ENCODE measurements at regions not wholly inside any gene's neighbourhood (a gene's known extent, or its start where the extent isn't known, plus 50 kb on each side); places are given as distances from the start of the nearest gene placed in this dataset.

DNA sequence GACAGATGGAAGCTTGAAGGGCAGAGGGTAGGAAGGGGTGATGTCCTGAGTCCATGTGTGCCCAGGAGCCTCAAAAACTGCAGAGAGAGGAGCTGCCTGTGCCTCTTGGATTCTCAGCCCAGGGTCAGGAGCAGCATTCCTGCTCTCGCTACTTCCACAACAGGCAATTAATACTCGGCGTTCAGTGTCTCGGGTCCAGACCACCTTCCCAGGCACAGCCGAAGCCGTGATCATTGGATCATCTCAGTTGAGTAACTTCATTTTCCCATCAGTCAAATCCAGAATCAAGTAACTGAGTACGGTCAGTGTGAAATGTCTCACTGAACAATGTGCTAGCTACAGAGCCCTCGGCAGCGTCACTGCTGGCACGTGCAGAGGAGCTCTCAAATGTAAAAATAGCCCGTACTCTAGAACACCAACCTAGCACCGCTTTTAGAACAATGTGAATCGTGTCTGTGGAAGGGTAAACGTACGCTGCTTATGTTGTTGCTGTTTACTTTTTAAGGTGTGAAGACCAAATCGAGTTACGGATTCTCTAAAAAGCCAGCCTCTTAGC, 63.5 kb upstream of the IRX4 start:
- Histone ChIP-seq H3K27ac (ENCODE audit: low read length) (no peak overlapping the region), H3K9ac (ENCODE audit: low read length) (no peak overlapping the region), H3K4me1 (ENCODE audit: low read length) (no peaks in the 10 kb centered on the region), H2AFZ (ENCODE audit: low read length) (no peak overlapping the region), H3K9me3 (replicated peaks; ENCODE audit: insufficient read depth, low read length) (no peaks in the 10 kb centered on the region), H3K36me3 (replicated peaks; ENCODE audit: insufficient read depth, low read length) (no peaks in the 10 kb centered on the region), H3K4me3 (ENCODE audit: low read length) (no peak overlapping the region), H3K9me2 (replicated peaks; ENCODE audit: insufficient read depth, low read length) (no peaks in the 10 kb centered on the region), H3K27me3 (replicated peaks; ENCODE audit: insufficient read depth, low read length) (peaks cover 56% of the 10 kb centered on the region), H3K79me2 (ENCODE audit: low read length) (no peaks in the 10 kb centered on the region), H3K4me2 (ENCODE audit: low read depth, low read length) (no peak overlapping the region), H3F3A (ENCODE audit: insufficient read depth, low read length) (no peaks in the 10 kb centered on the region), H4K20me1 (ENCODE audit: insufficient read depth, low read length) (no peaks in the 10 kb centered on the region)
- DNase-seq = no peak
- TF ChIP-seq, protein P1, sequence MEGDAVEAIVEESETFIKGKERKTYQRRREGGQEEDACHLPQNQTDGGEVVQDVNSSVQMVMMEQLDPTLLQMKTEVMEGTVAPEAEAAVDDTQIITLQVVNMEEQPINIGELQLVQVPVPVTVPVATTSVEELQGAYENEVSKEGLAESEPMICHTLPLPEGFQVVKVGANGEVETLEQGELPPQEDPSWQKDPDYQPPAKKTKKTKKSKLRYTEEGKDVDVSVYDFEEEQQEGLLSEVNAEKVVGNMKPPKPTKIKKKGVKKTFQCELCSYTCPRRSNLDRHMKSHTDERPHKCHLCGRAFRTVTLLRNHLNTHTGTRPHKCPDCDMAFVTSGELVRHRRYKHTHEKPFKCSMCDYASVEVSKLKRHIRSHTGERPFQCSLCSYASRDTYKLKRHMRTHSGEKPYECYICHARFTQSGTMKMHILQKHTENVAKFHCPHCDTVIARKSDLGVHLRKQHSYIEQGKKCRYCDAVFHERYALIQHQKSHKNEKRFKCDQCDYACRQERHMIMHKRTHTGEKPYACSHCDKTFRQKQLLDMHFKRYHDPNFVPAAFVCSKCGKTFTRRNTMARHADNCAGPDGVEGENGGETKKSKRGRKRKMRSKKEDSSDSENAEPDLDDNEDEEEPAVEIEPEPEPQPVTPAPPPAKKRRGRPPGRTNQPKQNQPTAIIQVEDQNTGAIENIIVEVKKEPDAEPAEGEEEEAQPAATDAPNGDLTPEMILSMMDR (IDR thresholded peaks at IDR 0.05; ENCODE audit: low read length) = no peak
- TF ChIP-seq EZH2phosphoT487 (IDR thresholded peaks at IDR 0.05; ENCODE audit: low read length) (no peak), EZH2 (optimal IDR thresholded peaks at IDR 0.05; ENCODE audit: low read depth, low read length) (no peak)

DNA sequence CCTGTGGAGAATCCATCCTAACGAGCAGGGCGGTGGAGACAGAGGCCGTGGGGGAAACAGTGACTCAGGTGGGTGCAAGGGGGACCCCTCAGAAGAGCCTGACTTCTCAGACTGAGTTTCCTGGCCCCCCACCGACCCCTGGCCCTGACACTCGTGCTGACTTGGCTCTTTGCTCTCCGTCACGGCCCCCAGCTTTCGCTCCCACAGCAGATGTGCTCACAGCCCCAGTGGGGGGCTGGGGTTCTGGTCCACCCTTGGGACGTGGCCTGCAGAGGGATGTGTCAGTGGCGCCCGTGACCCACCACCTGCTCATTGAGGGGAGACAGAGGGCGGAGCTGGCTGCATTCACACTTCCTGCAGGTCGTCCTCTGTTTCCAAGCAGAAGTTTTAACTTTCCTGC, 62.9 kb upstream of the IRX4 start:
- Histone ChIP-seq H3K4me1 (ENCODE audit: low read length) (no peaks in the 10 kb centered on the region), H4K20me1 (ENCODE audit: insufficient read depth, low read length) (no peaks in the 10 kb centered on the region), H3F3A (ENCODE audit: insufficient read depth, low read length) (no peaks in the 10 kb centered on the region), H3K27ac (ENCODE audit: low read length) (no peak overlapping the region), H3K27me3 (replicated peaks; ENCODE audit: insufficient read depth, low read length) (peaks cover 56% of the 10 kb centered on the region), H3K4me2 (ENCODE audit: low read depth, low read length) (no peak overlapping the region), H3K9me2 (replicated peaks; ENCODE audit: insufficient read depth, low read length) (no peaks in the 10 kb centered on the region), H3K36me3 (replicated peaks; ENCODE audit: insufficient read depth, low read length) (no peaks in the 10 kb centered on the region), H3K9me3 (replicated peaks; ENCODE audit: insufficient read depth, low read length) (no peaks in the 10 kb centered on the region), H2AFZ (ENCODE audit: low read length) (no peak overlapping the region), H3K9ac (ENCODE audit: low read length) (no peak overlapping the region), H3K79me2 (ENCODE audit: low read length) (no peaks in the 10 kb centered on the region), H3K4me3 (ENCODE audit: low read length) (no peak overlapping the region)
- no peak for TF ChIP-seq EZH2phosphoT487 (IDR thresholded peaks at IDR 0.05; ENCODE audit: low read length)
- DNase-seq = no peak

DNA sequence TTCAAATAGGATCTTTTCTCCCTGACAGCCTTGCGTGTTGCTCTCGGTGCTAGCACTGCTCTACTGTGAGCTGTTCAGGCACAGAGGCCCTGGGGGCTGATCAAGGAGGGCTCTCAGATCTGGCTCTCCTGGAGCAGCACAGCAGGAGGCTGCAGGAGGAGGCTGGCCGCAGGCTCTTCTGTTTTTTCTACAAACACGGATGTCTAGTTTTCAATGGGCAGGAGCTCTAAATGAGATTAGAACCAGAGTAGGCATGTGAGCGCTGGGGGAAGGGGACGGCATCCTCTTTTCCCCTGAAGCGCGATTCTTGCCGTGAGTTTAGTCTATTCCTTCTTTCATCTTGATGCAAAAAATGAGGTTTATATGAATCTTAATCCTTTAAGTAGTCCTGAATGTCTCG, 61.7 kb upstream of the IRX4 start:
- Histone ChIP-seq H3K79me2 (ENCODE audit: low read length) (no peaks in the 10 kb centered on the region), H3K9me2 (replicated peaks; ENCODE audit: insufficient read depth, low read length) (no peaks in the 10 kb centered on the region), H3K9me3 (replicated peaks; ENCODE audit: insufficient read depth, low read length) (no peaks in the 10 kb centered on the region), H3K27me3 (replicated peaks; ENCODE audit: insufficient read depth, low read length) (peaks cover 56% of the 10 kb centered on the region), H3K36me3 (replicated peaks; ENCODE audit: insufficient read depth, low read length) (no peaks in the 10 kb centered on the region), H3K4me1 (ENCODE audit: low read length) (no peaks in the 10 kb centered on the region), H3K4me3 (ENCODE audit: low read length) (no peak overlapping the region), H3F3A (ENCODE audit: insufficient read depth, low read length) (no peaks in the 10 kb centered on the region), H3K9ac (ENCODE audit: low read length) (no peak overlapping the region), H2AFZ (ENCODE audit: low read length) (no peak overlapping the region), H4K20me1 (ENCODE audit: insufficient read depth, low read length) (no peaks in the 10 kb centered on the region), H3K4me2 (ENCODE audit: low read depth, low read length) (no peak overlapping the region), H3K27ac (ENCODE audit: low read length) (no peak overlapping the region)
- no peak for TF ChIP-seq EZH2phosphoT487 (IDR thresholded peaks at IDR 0.05; ENCODE audit: low read length)
- DNase-seq = no peak

DNA sequence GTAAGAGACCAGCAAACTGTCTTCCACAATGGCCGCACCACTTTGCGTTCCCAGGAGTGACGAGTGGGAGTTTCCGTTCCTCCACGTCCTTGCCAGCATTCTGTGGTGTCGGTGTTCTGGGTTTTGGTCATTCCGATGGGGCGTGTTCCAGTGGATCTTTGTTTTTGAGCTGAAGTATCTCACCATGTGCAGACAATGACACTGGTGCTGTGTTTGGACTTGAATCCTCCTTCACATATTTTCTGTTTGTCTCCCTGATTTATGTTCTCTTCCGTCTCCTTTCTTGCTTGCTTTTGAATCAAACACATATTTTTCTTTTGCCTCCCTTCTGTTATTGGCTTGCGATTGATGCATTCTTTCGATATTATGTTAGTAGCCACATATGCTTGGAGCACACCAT, 60.8 kb upstream of the IRX4 start:
- H3K27me3 ChIP-seq (replicated peaks; ENCODE audit: insufficient read depth, low read length) = peaks cover 53% of the 10 kb centered on the region
- no peak overlapping the region for H3K4me3 ChIP-seq (ENCODE audit: low read length)
- TF ChIP-seq, protein P1 (IDR thresholded peaks at IDR 0.05; ENCODE audit: low read length) = no peak
- TF ChIP-seq EZH2phosphoT487 (IDR thresholded peaks at IDR 0.05; ENCODE audit: low read length) = no peak
- TF ChIP-seq EZH2 (optimal IDR thresholded peaks at IDR 0.05; ENCODE audit: low read depth, low read length) = no peak
- H2AFZ ChIP-seq (ENCODE audit: low read length) = no peak overlapping the region
- H4K20me1 ChIP-seq (ENCODE audit: insufficient read depth, low read length) = no peaks in the 10 kb centered on the region
- no peaks in the 10 kb centered on the region for H3K79me2 ChIP-seq (ENCODE audit: low read length)
- no peaks in the 10 kb centered on the region for H3K36me3 ChIP-seq (replicated peaks; ENCODE audit: insufficient read depth, low read length)
- H3K4me2 ChIP-seq (ENCODE audit: low read depth, low read length) = no peak overlapping the region
- H3K27ac ChIP-seq (ENCODE audit: low read length) = no peak overlapping the region
- H3K9ac ChIP-seq (ENCODE audit: low read length) = no peak overlapping the region
- no peaks in the 10 kb centered on the region for H3F3A ChIP-seq (ENCODE audit: insufficient read depth, low read length)
- no peak for DNase-seq
- H3K9me2 ChIP-seq (replicated peaks; ENCODE audit: insufficient read depth, low read length) = no peaks in the 10 kb centered on the region
- H3K9me3 ChIP-seq (replicated peaks; ENCODE audit: insufficient read depth, low read length) = no peaks in the 10 kb centered on the region
- H3K4me1 ChIP-seq (ENCODE audit: low read length) = no peaks in the 10 kb centered on the region
